GM23338 (cell line): ENCODE measurements at regions not wholly inside any gene's neighbourhood (a gene's known extent, or its start where the extent isn't known, plus 50 kb on each side); places are given as distances from the start of the nearest gene placed in this dataset.

Source experiments
- ATAC-seq: fragments of 200-7000 bp; cut with Tn5 transposase; 3 replicates; pipeline ENCODE4 v1.9.1; 2020
- DNase-seq: peaks from one replicate; pipeline ENCODE4 v3.0.0-alpha.2; 2015; ENCODE audit warnings: low spot score
- H2AFZ ChIP-seq: fragments of 200-600 bp; sonication (generic); 2 replicates; pipeline ENCODE4 v1.8.0; 2016; ENCODE audit warnings: antibody characterized with exemption, mild to moderate bottlenecking, moderate library complexity
- H3F3A ChIP-seq: fragments of 200-600 bp; sonication (generic); replicated peaks from 2 replicates; pipeline ENCODE4 v1.8.0; 2017; ENCODE audit warnings: antibody characterized with exemption, mixed run types, low read depth
- H3K27ac ChIP-seq: fragments of 200-600 bp; sonication (generic); 2 replicates; pipeline ENCODE4 v1.6.1; 2016; ENCODE audit warnings: low read depth
- H3K27me3 ChIP-seq: fragments of 200-600 bp; sonication (generic); 2 replicates; pipeline ENCODE4 v1.8.0; 2016; ENCODE audit warnings: mild to moderate bottlenecking, mixed run types, moderate library complexity; ENCODE audit not compliant: insufficient read depth
- H3K36me3 ChIP-seq: fragments of 200-600 bp; sonication (generic); 2 replicates; pipeline ENCODE4 v1.8.0; 2016; ENCODE audit warnings: mild to moderate bottlenecking; ENCODE audit not compliant: insufficient read depth
- H3K4me1 ChIP-seq: fragments of 200-600 bp; sonication (generic); 2 replicates; pipeline ENCODE4 v1.8.0; 2016; ENCODE audit warnings: mild to moderate bottlenecking, moderate library complexity; ENCODE audit not compliant: insufficient read depth
- H3K4me2 ChIP-seq: fragments of 200-600 bp; sonication (generic); 2 replicates; pipeline ENCODE4 v1.7.1; 2017; ENCODE audit warnings: mixed run types
- H3K4me3 ChIP-seq: fragments of 200-600 bp; sonication (generic); 2 replicates; pipeline ENCODE4 v1.6.1; 2016; ENCODE audit warnings: mixed run types
- H3K79me2 ChIP-seq: fragments of 200-600 bp; sonication (generic); replicated peaks from 2 replicates; pipeline ENCODE4 v1.8.0; 2017; ENCODE audit warnings: mild to moderate bottlenecking; ENCODE audit not compliant: insufficient read depth
- H3K9me2 ChIP-seq: fragments of 200-600 bp; sonication (generic); 2 replicates; pipeline ENCODE4 v1.8.0; 2017; ENCODE audit not compliant: insufficient read depth
- H4K20me1 ChIP-seq: fragments of 200-600 bp; sonication (generic); replicated peaks from 2 replicates; pipeline ENCODE4 v1.8.0; 2017; ENCODE audit warnings: mild to moderate bottlenecking; ENCODE audit not compliant: insufficient read depth
- H3K27ac Mint-ChIP-seq: 2 replicates; pipeline ENCODE4 v1.8.0; 2020; ENCODE audit warnings: inconsistent platforms, mild to moderate bottlenecking, moderate library complexity, mixed read lengths
- H3K27me3 Mint-ChIP-seq: 3 replicates; pipeline ENCODE4 v1.8.0; 2022; ENCODE audit warnings: low read depth, mild to moderate bottlenecking, moderate library complexity, mixed read lengths, inconsistent platforms; ENCODE audit not compliant: insufficient read depth, poor library complexity
- H3K36me3 Mint-ChIP-seq: 3 replicates; pipeline ENCODE4 v1.8.0; 2021; ENCODE audit warnings: low read depth, mild to moderate bottlenecking, inconsistent platforms, moderate library complexity, mixed read lengths
- H3K4me1 Mint-ChIP-seq: 3 replicates; pipeline ENCODE4 v1.8.0; 2020; ENCODE audit warnings: mild to moderate bottlenecking, inconsistent platforms, mixed read lengths
- H3K4me3 Mint-ChIP-seq: 3 replicates; pipeline ENCODE4 v1.8.0; 2021; ENCODE audit warnings: moderate library complexity, mild to moderate bottlenecking, inconsistent platforms, mixed read lengths
- H3K9me3 Mint-ChIP-seq: 3 replicates; pipeline ENCODE4 v1.8.0; 2020; ENCODE audit warnings: moderate library complexity, mild to moderate bottlenecking, inconsistent platforms, mixed read lengths
- EZH2 ChIP-seq: fragments of 200-600 bp; sonication (generic); IDR thresholded peaks from one replicate; pipeline ENCODE4 v1.8.0; 2017; ENCODE audit warnings: antibody characterized with exemption, mild to moderate bottlenecking, low read depth; ENCODE audit not compliant: unreplicated experiment
- EZH2phosphoT487 ChIP-seq: fragments of 200-600 bp; sonication (generic); IDR thresholded peaks from one replicate; pipeline ENCODE4 v1.8.1; 2018; ENCODE audit warnings: antibody characterized with exemption; ENCODE audit not compliant: unreplicated experiment
- JUNB ChIP-seq: IDR thresholded peaks from one replicate; pipeline ENCODE4 v1.6.1; 2016; ENCODE audit warnings: antibody characterized with exemption; ENCODE audit not compliant: unreplicated experiment
- POLR2AphosphoS5 ChIP-seq: IDR thresholded peaks from 2 replicates; pipeline ENCODE4 v1.6.1; 2016; ENCODE audit warnings: antibody characterized with exemption, low read depth
- ZNF331 ChIP-seq: fragments of 250-450 bp; sonication (Bioruptor Pico); IDR thresholded peaks from 2 replicates; pipeline ENCODE4 v1.5.0; 2020; ENCODE audit warnings: low read depth, mild to moderate bottlenecking, moderate library complexity
- TF ChIP-seq, protein P1 (sequence below): IDR thresholded peaks from one replicate; pipeline ENCODE4 v1.6.1; 2018; ENCODE audit warnings: antibody characterized with exemption; ENCODE audit not compliant: unreplicated experiment
- TF ChIP-seq, protein P2 (sequence below): IDR thresholded peaks from 2 replicates; pipeline ENCODE4 v1.6.1; 2016; ENCODE audit warnings: antibody characterized with exemption
- TF ChIP-seq, protein P3 (sequence below): fragments of 250-450 bp; sonication (Bioruptor Pico); IDR thresholded peaks from 2 replicates; pipeline ENCODE4 v1.5.0; 2020; ENCODE audit warnings: mild to moderate bottlenecking, moderate library complexity

DNA sequence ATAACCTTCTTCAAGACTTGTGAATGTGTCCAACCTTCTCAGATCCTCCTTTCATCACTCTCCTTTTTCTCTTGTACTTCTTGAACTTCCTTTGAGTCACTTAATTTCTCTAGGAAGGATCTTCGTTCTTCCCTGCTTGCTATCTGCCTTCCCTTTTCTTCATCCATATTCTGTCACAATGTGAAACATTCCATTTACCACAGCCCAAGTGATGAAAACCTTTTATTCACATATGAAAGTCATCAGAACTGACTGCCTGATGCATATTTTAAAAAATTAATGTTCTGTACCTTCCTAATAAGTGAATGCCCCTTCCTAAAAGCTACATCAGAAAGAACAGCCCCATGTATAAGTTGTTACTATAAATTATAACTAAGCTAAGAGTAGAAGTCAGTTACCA is 520.4 kb upstream of the LUZP2 start (continued):
- TF ChIP-seq, protein P1, sequence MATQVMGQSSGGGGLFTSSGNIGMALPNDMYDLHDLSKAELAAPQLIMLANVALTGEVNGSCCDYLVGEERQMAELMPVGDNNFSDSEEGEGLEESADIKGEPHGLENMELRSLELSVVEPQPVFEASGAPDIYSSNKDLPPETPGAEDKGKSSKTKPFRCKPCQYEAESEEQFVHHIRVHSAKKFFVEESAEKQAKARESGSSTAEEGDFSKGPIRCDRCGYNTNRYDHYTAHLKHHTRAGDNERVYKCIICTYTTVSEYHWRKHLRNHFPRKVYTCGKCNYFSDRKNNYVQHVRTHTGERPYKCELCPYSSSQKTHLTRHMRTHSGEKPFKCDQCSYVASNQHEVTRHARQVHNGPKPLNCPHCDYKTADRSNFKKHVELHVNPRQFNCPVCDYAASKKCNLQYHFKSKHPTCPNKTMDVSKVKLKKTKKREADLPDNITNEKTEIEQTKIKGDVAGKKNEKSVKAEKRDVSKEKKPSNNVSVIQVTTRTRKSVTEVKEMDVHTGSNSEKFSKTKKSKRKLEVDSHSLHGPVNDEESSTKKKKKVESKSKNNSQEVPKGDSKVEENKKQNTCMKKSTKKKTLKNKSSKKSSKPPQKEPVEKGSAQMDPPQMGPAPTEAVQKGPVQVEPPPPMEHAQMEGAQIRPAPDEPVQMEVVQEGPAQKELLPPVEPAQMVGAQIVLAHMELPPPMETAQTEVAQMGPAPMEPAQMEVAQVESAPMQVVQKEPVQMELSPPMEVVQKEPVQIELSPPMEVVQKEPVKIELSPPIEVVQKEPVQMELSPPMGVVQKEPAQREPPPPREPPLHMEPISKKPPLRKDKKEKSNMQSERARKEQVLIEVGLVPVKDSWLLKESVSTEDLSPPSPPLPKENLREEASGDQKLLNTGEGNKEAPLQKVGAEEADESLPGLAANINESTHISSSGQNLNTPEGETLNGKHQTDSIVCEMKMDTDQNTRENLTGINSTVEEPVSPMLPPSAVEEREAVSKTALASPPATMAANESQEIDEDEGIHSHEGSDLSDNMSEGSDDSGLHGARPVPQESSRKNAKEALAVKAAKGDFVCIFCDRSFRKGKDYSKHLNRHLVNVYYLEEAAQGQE, result no peak

DNA sequence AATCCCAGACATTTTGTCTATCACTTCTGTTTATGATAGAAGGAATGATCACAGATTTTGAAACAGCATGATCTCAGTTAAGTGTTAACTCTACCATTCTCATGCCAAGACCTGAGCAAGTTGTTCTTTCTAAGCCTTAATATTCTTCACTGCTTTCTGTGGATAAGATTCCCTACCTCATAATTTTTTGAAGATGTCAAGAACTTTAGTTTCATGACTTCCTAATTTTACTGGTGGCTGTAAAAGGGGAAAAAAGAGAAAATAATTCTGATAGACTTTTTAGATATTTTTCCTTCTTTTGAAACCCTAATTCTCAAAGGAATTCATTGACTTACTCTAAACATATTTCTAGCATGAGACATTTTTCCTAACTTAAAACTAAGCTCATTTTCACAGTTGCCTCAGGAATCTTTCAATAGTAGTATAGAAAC is 520.0 kb upstream of the LUZP2 start:
- Histone ChIP-seq H2AFZ (no peak overlapping the region), H3F3A (no peaks in the 10 kb centered on the region), H3K27me3 (no peaks in the 10 kb centered on the region), H3K36me3 (no peaks in the 10 kb centered on the region), H3K27ac (no peak overlapping the region), H3K4me1 (peaks cover 18% of the 10 kb centered on the region; the same call in 1 of the 2 replicates), H4K20me1 (no peaks in the 10 kb centered on the region), H3K79me2 (no peaks in the 10 kb centered on the region), H3K4me3 (no peak overlapping the region), H3K9me2 (peaks cover 5% of the 10 kb centered on the region; the same call in 1 of the 2 replicates), H3K4me2 (no peak overlapping the region)
- Mint-ChIP-seq H3K27me3 (peaks cover 2% of the 10 kb centered on the region), H3K27ac (no peak overlapping the region), H3K36me3 (no peaks in the 10 kb centered on the region), H3K4me3 (no peak overlapping the region), H3K9me3 (no peaks in the 10 kb centered on the region), H3K4me1 (peaks cover 19% of the 10 kb centered on the region)
- DNase-seq (no peak), ATAC-seq (no peak)
- TF ChIP-seq ZNF331 (CRISPR knock-in tag) (no peak), EZH2 (no peak), JUNB (no peak), EZH2phosphoT487 (no peak), POLR2AphosphoS5 (no peak)
- TF ChIP-seq, protein P2, sequence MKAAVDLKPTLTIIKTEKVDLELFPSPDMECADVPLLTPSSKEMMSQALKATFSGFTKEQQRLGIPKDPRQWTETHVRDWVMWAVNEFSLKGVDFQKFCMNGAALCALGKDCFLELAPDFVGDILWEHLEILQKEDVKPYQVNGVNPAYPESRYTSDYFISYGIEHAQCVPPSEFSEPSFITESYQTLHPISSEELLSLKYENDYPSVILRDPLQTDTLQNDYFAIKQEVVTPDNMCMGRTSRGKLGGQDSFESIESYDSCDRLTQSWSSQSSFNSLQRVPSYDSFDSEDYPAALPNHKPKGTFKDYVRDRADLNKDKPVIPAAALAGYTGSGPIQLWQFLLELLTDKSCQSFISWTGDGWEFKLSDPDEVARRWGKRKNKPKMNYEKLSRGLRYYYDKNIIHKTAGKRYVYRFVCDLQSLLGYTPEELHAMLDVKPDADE, result no peak
- TF ChIP-seq, protein P3, sequence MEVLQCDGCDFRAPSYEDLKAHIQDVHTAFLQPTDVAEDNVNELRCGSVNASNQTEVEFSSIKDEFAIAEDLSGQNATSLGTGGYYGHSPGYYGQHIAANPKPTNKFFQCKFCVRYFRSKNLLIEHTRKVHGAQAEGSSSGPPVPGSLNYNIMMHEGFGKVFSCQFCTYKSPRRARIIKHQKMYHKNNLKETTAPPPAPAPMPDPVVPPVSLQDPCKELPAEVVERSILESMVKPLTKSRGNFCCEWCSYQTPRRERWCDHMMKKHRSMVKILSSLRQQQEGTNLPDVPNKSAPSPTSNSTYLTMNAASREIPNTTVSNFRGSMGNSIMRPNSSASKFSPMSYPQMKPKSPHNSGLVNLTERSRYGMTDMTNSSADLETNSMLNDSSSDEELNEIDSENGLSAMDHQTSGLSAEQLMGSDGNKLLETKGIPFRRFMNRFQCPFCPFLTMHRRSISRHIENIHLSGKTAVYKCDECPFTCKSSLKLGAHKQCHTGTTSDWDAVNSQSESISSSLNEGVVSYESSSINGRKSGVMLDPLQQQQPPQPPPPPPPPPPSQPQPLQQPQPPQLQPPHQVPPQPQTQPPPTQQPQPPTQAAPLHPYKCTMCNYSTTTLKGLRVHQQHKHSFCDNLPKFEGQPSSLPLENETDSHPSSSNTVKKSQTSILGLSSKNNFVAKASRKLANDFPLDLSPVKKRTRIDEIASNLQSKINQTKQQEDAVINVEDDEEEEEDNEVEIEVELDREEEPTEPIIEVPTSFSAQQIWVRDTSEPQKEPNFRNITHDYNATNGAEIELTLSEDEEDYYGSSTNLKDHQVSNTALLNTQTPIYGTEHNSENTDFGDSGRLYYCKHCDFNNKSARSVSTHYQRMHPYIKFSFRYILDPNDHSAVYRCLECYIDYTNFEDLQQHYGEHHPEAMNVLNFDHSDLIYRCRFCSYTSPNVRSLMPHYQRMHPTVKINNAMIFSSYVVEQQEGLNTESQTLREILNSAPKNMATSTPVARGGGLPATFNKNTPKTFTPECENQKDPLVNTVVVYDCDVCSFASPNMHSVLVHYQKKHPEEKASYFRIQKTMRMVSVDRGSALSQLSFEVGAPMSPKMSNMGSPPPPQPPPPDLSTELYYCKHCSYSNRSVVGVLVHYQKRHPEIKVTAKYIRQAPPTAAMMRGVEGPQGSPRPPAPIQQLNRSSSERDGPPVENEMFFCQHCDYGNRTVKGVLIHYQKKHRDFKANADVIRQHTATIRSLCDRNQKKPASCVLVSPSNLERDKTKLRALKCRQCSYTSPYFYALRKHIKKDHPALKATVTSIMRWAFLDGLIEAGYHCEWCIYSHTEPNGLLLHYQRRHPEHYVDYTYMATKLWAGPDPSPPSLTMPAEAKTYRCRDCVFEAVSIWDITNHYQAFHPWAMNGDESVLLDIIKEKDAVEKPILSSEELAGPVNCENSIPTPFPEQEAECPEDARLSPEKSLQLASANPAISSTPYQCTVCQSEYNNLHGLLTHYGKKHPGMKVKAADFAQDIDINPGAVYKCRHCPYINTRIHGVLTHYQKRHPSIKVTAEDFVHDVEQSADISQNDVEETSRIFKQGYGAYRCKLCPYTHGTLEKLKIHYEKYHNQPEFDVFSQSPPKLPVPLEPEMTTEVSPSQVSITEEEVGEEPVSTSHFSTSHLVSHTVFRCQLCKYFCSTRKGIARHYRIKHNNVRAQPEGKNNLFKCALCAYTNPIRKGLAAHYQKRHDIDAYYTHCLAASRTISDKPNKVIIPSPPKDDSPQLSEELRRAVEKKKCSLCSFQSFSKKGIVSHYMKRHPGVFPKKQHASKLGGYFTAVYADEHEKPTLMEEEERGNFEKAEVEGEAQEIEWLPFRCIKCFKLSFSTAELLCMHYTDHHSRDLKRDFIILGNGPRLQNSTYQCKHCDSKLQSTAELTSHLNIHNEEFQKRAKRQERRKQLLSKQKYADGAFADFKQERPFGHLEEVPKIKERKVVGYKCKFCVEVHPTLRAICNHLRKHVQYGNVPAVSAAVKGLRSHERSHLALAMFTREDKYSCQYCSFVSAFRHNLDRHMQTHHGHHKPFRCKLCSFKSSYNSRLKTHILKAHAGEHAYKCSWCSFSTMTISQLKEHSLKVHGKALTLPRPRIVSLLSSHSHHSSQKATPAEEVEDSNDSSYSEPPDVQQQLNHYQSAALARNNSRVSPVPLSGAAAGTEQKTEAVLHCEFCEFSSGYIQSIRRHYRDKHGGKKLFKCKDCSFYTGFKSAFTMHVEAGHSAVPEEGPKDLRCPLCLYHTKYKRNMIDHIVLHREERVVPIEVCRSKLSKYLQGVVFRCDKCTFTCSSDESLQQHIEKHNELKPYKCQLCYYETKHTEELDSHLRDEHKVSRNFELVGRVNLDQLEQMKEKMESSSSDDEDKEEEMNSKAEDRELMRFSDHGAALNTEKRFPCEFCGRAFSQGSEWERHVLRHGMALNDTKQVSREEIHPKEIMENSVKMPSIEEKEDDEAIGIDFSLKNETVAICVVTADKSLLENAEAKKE (CRISPR knock-in tag), result no peak
